ENCODE measurements at regions not wholly inside any gene's neighbourhood (a gene's known extent, or its start where the extent isn't known, plus 50 kb on each side); places are given as distances from the start of the nearest gene placed in this dataset.

GRCh38 chr9:88818495-88819201, 172.6 kb upstream of the S1PR3 start:
- peak; percentile 73 for DNase-seq (ENCODE audit: low read depth)
- TF ChIP-seq CTCF (IDR thresholded peaks at IDR 0.05; ENCODE audit: low read depth, low read length), result no peak
- H3K4me3 ChIP-seq (ENCODE audit: low read depth, low read length), result no peak overlapping the region

- H3K4me3 ChIP-seq (ENCODE audit: low read depth, low read length), result no peak overlapping the region
- TF ChIP-seq CTCF (IDR thresholded peaks at IDR 0.05; ENCODE audit: low read depth, low read length), result no peak
- DNase-seq (ENCODE audit: low read depth), result no peak
Observed at GRCh38 chr9:88819476-88819875, 171.8 kb upstream of the S1PR3 start.

- TF ChIP-seq MAX (IDR thresholded peaks at IDR 0.05; ENCODE audit: low read depth, low read length), result no peak
- TF ChIP-seq POLR2A (IDR thresholded peaks at IDR 0.05; ENCODE audit: extremely low read depth, insufficient read length), result no peak
- TF ChIP-seq MYC (IDR thresholded peaks at IDR 0.05; ENCODE audit: low read depth, low read length), result no peak
- no peak for TF ChIP-seq CTCF (IDR thresholded peaks at IDR 0.05; ENCODE audit: low read depth, low read length)
- peak; percentile 50 for DNase-seq (ENCODE audit: low read depth)
- H3K4me3 ChIP-seq (ENCODE audit: low read depth, low read length), result no peak overlapping the region
Observed at GRCh38 chr9:88820055-88820454, 171.2 kb upstream of the S1PR3 start.

GRCh38 chr9:88821033-88821745, 170.1 kb upstream of the S1PR3 start:
- H3K4me3 ChIP-seq (ENCODE audit: low read depth, low read length), result no peak overlapping the region
- TF ChIP-seq MYC (IDR thresholded peaks at IDR 0.05; ENCODE audit: low read depth, low read length), result no peak
- no peak for TF ChIP-seq CTCF (IDR thresholded peaks at IDR 0.05; ENCODE audit: low read depth, low read length)
- TF ChIP-seq MAX (IDR thresholded peaks at IDR 0.05; ENCODE audit: low read depth, low read length), result no peak
- TF ChIP-seq POLR2A (IDR thresholded peaks at IDR 0.05; ENCODE audit: extremely low read depth, insufficient read length), result no peak
- DNase-seq (ENCODE audit: low read depth), result no peak

GRCh38 chr9:88821746-88822106, 169.5 kb upstream of the S1PR3 start:
- no peak for TF ChIP-seq POLR2A (IDR thresholded peaks at IDR 0.05; ENCODE audit: extremely low read depth, insufficient read length)
- TF ChIP-seq MAX (IDR thresholded peaks at IDR 0.05; ENCODE audit: low read depth, low read length), result no peak
- TF ChIP-seq CTCF (IDR thresholded peaks at IDR 0.05; ENCODE audit: low read depth, low read length), result no peak
- no peak for TF ChIP-seq MYC (IDR thresholded peaks at IDR 0.05; ENCODE audit: low read depth, low read length)
- no peak for DNase-seq (ENCODE audit: low read depth)

GRCh38 chr9:88824711-88825110, 166.6 kb upstream of the S1PR3 start:
- no peak for TF ChIP-seq MYC (IDR thresholded peaks at IDR 0.05; ENCODE audit: low read depth, low read length)
- no peak for TF ChIP-seq POLR2A (IDR thresholded peaks at IDR 0.05; ENCODE audit: extremely low read depth, insufficient read length)
- no peak for TF ChIP-seq CTCF (IDR thresholded peaks at IDR 0.05; ENCODE audit: low read depth, low read length)
- peak; percentile 34 for DNase-seq (ENCODE audit: low read depth)
- H3K4me3 ChIP-seq (ENCODE audit: low read depth, low read length), result no peak overlapping the region

More at GRCh38 chr9:88821746-88822106, 169.5 kb upstream of the S1PR3 start:
- H3K4me3 ChIP-seq (ENCODE audit: low read depth, low read length), result no peak overlapping the region

Measured in NB4 (cell line).